Psoas muscle (tissue), 7 donors: ENCODE measurements at regions not wholly inside any gene's neighbourhood (a gene's known extent, or its start where the extent isn't known, plus 50 kb on each side); places are given as distances from the start of the nearest gene placed in this dataset.

Experiments used
- ATAC-seq, 4 donors: fragments of 200-7000 bp; cut with Tn5 transposase; one replicate each; pipeline ENCODE4 v1.9.1; 2020; ENCODE audit warnings: moderate library complexity in 3 of 4, mild to moderate bottlenecking in 2 of 4
- DNase-seq, 2 donors: peaks; one replicate each; pipeline ENCODE4 v3.0.0-alpha.2; 2020
- H3K27ac ChIP-seq: fragments of 200-600 bp; one replicate; pipeline ENCODE4 v1.8.0; 2022
- H3K27me3 ChIP-seq, 3 donors: fragments of 200-600 bp in 1 of 3; one replicate each; pipeline versions ENCODE4 v1.6.1 to v1.8.0; 2013 to 2022; ENCODE audit warnings: low read length in 2 of 3, mild to moderate bottlenecking in 2 of 3, moderate library complexity in 1 of 3; ENCODE audit not compliant: insufficient read depth in 3 of 3
- H3K36me3 ChIP-seq, 2 donors: fragments of 200-600 bp in 1 of 2; one replicate each; pipeline versions ENCODE4 v1.6.1 to v1.8.0; 2013 to 2022; ENCODE audit warnings: low read depth in 1 of 2, mild to moderate bottlenecking in 1 of 2, moderate library complexity in 1 of 2; ENCODE audit not compliant: insufficient read depth in 1 of 2
- H3K4me1 ChIP-seq: fragments of 200-600 bp; one replicate; pipeline ENCODE4 v1.8.0; 2022
- H3K4me3 ChIP-seq: fragments of 200-600 bp; one replicate; pipeline ENCODE4 v1.8.0; 2022; ENCODE audit warnings: mild to moderate bottlenecking
- H3K9me3 ChIP-seq: fragments of 200-600 bp; one replicate; pipeline ENCODE4 v1.8.0; 2022
- WGBS, 3 donors: extraction: QIAGEN DNeasy Blood & Tissue Kit; methylation state at CpG; one replicate each; pipeline versions ENCODE4 v1.1.6 to v1.1.7; 2013; 5-methylcytosine and 5-hydroxymethylcytosine counted together
- intact Hi-C, 2 donors: fragments of 100-400 bp; cut with DNase I; formaldehyde crosslinking; loops; one replicate each; pipeline versions ENCODE4 v1.11.0 to v1.14.2; 2022
- TF ChIP-seq, protein P1 (sequence below): fragments of 200-600 bp; IDR thresholded peaks from one replicate; pipeline ENCODE4 v1.8.0; 2022; ENCODE audit warnings: antibody characterized with exemption
- donor health status: healthy with polysubstance abuse.
- donor health status: DM: no; HTN: no; CAD: no; lungs with moderate emphysema.
- donor health status: Bipolar disorder and iron deficiency.
- donor health status: healthy.
- donor health status: DM: yes; HTN: yes; CAD: no.
- donor health status: DM: no; HTN: no; CAD: no.
- donor health status: DM: yes; HTN: yes; CAD: no.

DNA sequence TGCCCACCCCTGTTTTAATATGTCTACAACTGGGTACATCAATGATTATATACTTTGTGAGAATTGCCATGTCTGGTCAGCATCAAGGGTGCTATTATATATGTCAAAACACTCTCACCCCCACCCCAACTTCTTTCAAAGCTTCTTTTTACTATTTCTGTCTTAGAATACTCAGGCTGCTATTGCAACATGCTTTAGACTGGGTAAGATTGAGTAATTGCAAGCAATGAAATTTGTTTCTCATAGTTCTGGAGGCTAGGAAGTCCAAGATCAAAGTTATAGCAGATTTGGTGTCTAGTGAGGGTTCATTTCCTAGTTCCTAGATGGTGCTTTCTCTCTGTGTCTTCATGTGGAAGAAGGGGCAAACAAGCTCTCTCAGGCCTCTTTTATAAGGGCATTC is 100.5 kb upstream of the KCNK1 start:
- H3K36me3 ChIP-seq: no peaks in the 10 kb centered on the region
- TF ChIP-seq, protein P1, sequence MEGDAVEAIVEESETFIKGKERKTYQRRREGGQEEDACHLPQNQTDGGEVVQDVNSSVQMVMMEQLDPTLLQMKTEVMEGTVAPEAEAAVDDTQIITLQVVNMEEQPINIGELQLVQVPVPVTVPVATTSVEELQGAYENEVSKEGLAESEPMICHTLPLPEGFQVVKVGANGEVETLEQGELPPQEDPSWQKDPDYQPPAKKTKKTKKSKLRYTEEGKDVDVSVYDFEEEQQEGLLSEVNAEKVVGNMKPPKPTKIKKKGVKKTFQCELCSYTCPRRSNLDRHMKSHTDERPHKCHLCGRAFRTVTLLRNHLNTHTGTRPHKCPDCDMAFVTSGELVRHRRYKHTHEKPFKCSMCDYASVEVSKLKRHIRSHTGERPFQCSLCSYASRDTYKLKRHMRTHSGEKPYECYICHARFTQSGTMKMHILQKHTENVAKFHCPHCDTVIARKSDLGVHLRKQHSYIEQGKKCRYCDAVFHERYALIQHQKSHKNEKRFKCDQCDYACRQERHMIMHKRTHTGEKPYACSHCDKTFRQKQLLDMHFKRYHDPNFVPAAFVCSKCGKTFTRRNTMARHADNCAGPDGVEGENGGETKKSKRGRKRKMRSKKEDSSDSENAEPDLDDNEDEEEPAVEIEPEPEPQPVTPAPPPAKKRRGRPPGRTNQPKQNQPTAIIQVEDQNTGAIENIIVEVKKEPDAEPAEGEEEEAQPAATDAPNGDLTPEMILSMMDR: no peak
- ATAC-seq: no peak

DNA sequence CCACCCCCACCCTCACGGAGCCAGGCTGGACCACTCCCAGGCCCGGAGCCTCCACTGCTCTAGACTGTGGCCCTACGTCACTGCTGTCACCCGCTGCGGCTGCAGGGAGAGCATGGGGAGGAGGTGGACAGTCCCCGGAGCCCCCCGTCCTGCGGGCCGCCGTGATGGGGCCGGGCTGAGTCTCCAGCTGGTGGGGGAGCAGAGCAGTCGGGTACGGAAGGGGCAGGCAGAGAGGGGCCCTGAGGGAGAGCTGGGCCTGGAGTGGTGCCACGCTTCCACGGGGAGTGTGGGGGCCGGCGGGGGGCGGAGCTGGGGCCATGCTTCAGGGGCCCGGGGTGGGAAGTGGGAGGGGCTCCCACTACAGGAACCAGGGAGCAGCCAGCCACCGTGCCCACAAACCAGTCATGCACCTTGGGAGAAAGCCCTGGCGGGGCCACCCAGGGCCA is 98.9 kb upstream of the KCNK1 start:
- WGBS, 3 donors: 83 to 88% (median 86%) methylated on average over 12 to 21 of the region's 21 CpGs
- H3K36me3 ChIP-seq: no peaks in the 10 kb centered on the region
- no peak overlapping the region for H3K4me3 ChIP-seq
- DNase-seq: no peak
- ATAC-seq: no peak
- intact Hi-C loops: no loop called here
- no peaks in the 10 kb centered on the region for H3K9me3 ChIP-seq
- no peaks in the 10 kb centered on the region for H3K4me1 ChIP-seq
- TF ChIP-seq, protein P1: no peak
- no peaks in the 10 kb centered on the region for H3K27me3 ChIP-seq
- H3K27ac ChIP-seq: no peak overlapping the region

More for the DNA sequence above, 100.5 kb upstream of the KCNK1 start:
- intact Hi-C loops: no loop called here
- no peak for DNase-seq
- Histone ChIP-seq H3K4me1 (no peaks in the 10 kb centered on the region), H3K4me3 (no peak overlapping the region), H3K27me3 (no peaks in the 10 kb centered on the region), H3K9me3 (no peaks in the 10 kb centered on the region), H3K27ac (no peak overlapping the region)

DNA sequence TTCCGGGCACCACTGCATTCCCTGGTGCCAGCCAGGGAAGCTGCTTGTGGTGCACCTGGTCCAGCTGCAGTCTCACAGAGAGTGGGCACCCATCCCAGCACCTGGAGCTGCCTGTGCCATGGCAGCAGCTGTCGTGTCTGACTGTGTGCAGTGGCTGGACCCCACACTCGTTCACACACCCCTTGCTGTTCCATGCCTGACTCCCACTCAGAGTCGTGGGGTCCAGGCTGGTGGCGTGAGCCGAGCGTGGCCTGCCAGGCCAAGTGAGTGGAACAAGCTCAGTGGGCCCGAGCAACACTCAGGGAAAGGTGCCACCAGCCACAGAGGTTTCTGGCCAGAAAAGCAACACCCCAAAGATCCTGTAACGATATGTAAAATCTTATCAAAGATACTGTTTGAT is 97.2 kb upstream of the KCNK1 start:
- no peaks in the 10 kb centered on the region for H3K9me3 ChIP-seq
- H3K36me3 ChIP-seq: no peaks in the 10 kb centered on the region
- intact Hi-C loops: no loop called here
- WGBS, 3 donors: 56 to 67% (median 57%) methylated on average over 9 of the region's 9 CpGs
- no peaks in the 10 kb centered on the region for H3K27me3 ChIP-seq
- TF ChIP-seq, protein P1: no peak
- ATAC-seq (no peak), DNase-seq (no peak)
- H3K4me1 ChIP-seq: no peaks in the 10 kb centered on the region
- no peak overlapping the region for H3K27ac ChIP-seq
- no peak overlapping the region for H3K4me3 ChIP-seq

DNA sequence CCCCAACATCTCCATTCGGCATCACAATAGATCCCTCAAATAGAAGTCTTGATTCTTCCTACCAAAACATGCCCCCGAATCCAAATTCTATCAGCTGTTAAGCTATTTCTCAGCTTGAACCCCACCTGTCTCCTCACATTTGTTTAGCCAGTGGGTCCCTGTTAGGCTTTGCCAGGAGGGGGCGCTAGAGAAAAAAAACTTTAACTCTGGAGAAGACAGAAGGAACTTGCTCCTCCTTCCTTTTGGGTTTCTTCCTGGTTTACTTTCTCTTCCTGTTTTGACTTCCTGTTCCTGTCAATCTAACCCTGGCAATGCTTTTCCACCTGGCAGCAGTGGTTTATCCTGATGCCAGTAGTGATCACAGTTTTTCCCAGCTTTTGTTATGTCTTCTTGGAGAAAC is 95.6 kb upstream of the KCNK1 start:
- H3K4me3 ChIP-seq: no peak overlapping the region
- TF ChIP-seq, protein P1: no peak
- H3K27me3 ChIP-seq: no peaks in the 10 kb centered on the region
- intact Hi-C loops: no loop called here
- no peak for ATAC-seq
- no peaks in the 10 kb centered on the region for H3K9me3 ChIP-seq
- WGBS, 3 donors: 48 to 57% (median 56%) methylated on average over 3 of the region's 3 CpGs
- H3K4me1 ChIP-seq: no peaks in the 10 kb centered on the region
- no peaks in the 10 kb centered on the region for H3K36me3 ChIP-seq
- no peak overlapping the region for H3K27ac ChIP-seq
- DNase-seq: no peak
